ENCODE measurements at regions not wholly inside any gene's neighbourhood (a gene's known extent, or its start where the extent isn't known, plus 50 kb on each side); places are given as distances from the start of the nearest gene placed in this dataset.

DNA sequence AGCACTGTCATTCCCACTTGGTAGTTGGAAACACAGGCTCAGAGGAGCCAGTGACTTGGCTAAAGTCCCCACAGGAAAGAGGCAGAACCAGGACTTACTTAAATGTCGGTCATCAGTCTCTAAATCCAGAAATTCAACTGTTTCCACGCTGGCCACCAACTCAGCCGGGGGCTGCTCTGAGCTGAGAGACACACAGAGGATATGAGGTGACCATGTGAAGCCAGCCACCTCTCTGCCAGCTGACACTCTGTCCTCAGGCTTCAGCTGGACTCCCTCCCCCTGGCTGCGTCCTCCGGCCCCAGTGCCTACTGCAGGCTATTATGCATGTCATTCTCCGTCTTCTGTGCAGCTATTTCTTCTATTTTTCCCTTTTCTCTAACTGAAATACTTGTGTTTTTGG, 168.9 kb downstream of the ANKRD30B start:
- TF ChIP-seq POLR2A (IDR thresholded peaks at IDR 0.05; ENCODE audit: low read length) (no peak), GATA1 (IDR thresholded peaks at IDR 0.05; ENCODE audit: low read depth, low read length) (no peak)
